Upper lobe of left lung (tissue), 6 donors: ENCODE measurements at regions not wholly inside any gene's neighbourhood (a gene's known extent, or its start where the extent isn't known, plus 50 kb on each side); places are given as distances from the start of the nearest gene placed in this dataset.

Source experiments
- ATAC-seq, 2 donors: fragments of 200-7000 bp; cut with Tn5 transposase; one replicate each; pipeline ENCODE4 v1.9.1; 2022; ENCODE audit warnings: mild to moderate bottlenecking in 2 of 2, moderate library complexity in 2 of 2; ENCODE audit not compliant: low FRiP score in 2 of 2
- DNase-seq, 2 donors: peaks; one replicate each; pipeline ENCODE4 v3.0.0-alpha.2; 2019 to 2020
- H3K27ac ChIP-seq, 4 donors: fragments of 200-600 bp; sonication (generic); one replicate each; pipeline ENCODE4 v1.5.1; 2016 to 2019
- H3K27me3 ChIP-seq, 4 donors: fragments of 200-600 bp; sonication (generic); one replicate each; pipeline ENCODE4 v1.5.1; 2017 to 2019
- H3K36me3 ChIP-seq, 4 donors: fragments of 200-600 bp; sonication (generic); one replicate each; pipeline ENCODE4 v1.5.1; 2016 to 2019
- H3K4me1 ChIP-seq, 4 donors: fragments of 200-600 bp; sonication (generic); one replicate each; pipeline ENCODE4 v1.5.1; 2018 to 2019
- H3K4me3 ChIP-seq, 4 donors: fragments of 200-600 bp; sonication (generic); one replicate each; pipeline ENCODE4 v1.5.1; 2017 to 2019; ENCODE audit warnings: mild to moderate bottlenecking in 2 of 4, moderate library complexity in 1 of 4
- H3K9me3 ChIP-seq, 4 donors: fragments of 200-600 bp; sonication (generic); one replicate each; pipeline ENCODE4 v1.5.1; 2018 to 2019
- CTCF ChIP-seq, 6 experiments: fragments of 450-650 bp in 4 of 6; fragments of 200-600 bp in 2 of 6; sonication (generic) in 2 of 6; IDR thresholded peaks; one replicate each; pipeline ENCODE4 v1.5.1; 2016 to 2019; ENCODE audit warnings: antibody characterized with exemption in 6 of 6
- EP300 ChIP-seq, 4 donors: sonication (generic); formaldehyde crosslinking; IDR thresholded peaks; one replicate each; pipeline ENCODE4 v1.5.1; 2017; ENCODE audit warnings: antibody characterized with exemption in 4 of 4, control low read depth in 2 of 4
- POLR2A ChIP-seq, 4 donors: fragments of 450-650 bp; IDR thresholded peaks; one replicate each; pipeline ENCODE4 v1.5.1; 2016 to 2017; ENCODE audit warnings: antibody characterized with exemption in 4 of 4, mild to moderate bottlenecking in 2 of 4
- POLR2AphosphoS5 ChIP-seq, 2 donors: sonication (generic); formaldehyde crosslinking; IDR thresholded peaks; one replicate each; pipeline ENCODE4 v1.5.1; 2017; ENCODE audit warnings: antibody characterized with exemption in 2 of 2
- WGBS, 2 donors: methylation state at CpG; one replicate each; pipeline ENCODE4 v1.1.5; 2017 to 2018; 5-methylcytosine and 5-hydroxymethylcytosine counted together
- donor health status: DM: no; HTN: no; CAD: no; lungs with moderate emphysema.
- donor health status: DM: no; HTN: yes; CAD: no; lungs with severe emphysema.

DNA sequence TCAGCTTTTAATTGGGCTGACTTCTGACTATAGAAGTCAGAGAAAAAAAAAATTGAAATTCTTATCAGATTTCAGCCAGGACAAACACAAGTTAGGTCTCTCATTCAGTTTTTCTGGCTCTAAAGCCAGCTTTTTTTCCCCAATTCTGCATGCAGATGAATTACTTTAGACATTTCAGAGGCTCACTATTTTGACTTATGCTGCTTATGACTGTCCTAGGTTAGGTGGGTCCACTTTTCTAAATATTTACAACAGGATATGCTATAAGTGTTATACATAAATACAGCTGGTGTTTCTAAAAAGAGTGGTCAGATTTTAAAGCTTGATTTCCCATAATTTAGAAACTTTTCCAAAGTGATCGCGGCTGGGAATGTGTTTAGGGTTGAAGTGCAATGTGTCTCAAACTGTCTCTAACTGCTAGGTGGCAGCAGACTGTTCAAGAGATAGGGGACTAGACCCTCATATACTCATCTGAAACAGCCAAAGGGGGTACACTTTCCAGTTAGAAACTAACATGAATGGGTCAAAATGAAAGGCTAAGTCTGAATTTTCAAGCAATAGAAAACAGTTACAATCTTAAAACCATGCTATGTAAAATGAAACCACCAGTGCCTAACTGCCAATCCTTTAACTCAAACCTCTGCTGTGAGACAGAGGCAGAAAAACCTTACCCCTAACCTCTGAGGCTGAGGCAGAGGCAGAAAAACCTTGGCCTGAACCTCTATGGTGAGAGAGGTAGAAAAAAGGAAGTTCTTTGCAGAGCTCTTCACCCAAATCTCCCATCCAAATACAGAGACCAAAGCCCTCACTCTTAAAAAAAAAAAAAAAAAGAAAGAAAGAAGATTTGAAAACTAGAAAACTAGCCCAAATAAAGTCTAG, 596.0 kb downstream of the NTRK3 start:
- Histone ChIP-seq H3K4me3 (no peak overlapping the region), H3K36me3 (no peaks in the 10 kb centered on the region), H3K27me3 (no peaks in the 10 kb centered on the region), H3K4me1 (no peaks in the 10 kb centered on the region), H3K27ac (no peak overlapping the region), H3K9me3 (no peaks in the 10 kb centered on the region)
- ATAC-seq (no peak), DNase-seq (no peak)
- TF ChIP-seq POLR2AphosphoS5 (IDR thresholded peaks at IDR 0.05) = no peak
- no peak for TF ChIP-seq CTCF (IDR thresholded peaks at IDR 0.05)
- no peak for TF ChIP-seq POLR2A (IDR thresholded peaks at IDR 0.05)
- TF ChIP-seq EP300 (IDR thresholded peaks at IDR 0.05) = no peak
- WGBS, 2 donors = 74 to 77% methylated on average over 2 of the region's 2 CpGs

- DNase-seq (no peak), ATAC-seq (no peak)
- WGBS, 2 donors = 62 to 63% methylated on average over 1 of the region's 1 CpG
- Histone ChIP-seq H3K4me1 (no peaks in the 10 kb centered on the region), H3K27me3 (no peaks in the 10 kb centered on the region), H3K4me3 (no peak overlapping the region), H3K27ac (no peak overlapping the region), H3K36me3 (no peaks in the 10 kb centered on the region), H3K9me3 (no peaks in the 10 kb centered on the region)
- no peak for TF ChIP-seq CTCF (IDR thresholded peaks at IDR 0.05)
- TF ChIP-seq POLR2A (IDR thresholded peaks at IDR 0.05) = no peak
Observed at GRCh38 chr15:87656372-87656771, 600.2 kb downstream of the NTRK3 start.

GRCh38 chr15:87653646-87654045, 602.9 kb downstream of the NTRK3 start:
- H3K36me3 ChIP-seq = no peaks in the 10 kb centered on the region
- WGBS, 2 donors = 60 to 80% methylated on average over 1 of the region's 1 CpG
- TF ChIP-seq EP300 (IDR thresholded peaks at IDR 0.05) = no peak
- TF ChIP-seq POLR2A (IDR thresholded peaks at IDR 0.05) = no peak
- TF ChIP-seq CTCF (IDR thresholded peaks at IDR 0.05) = no peak
- TF ChIP-seq POLR2AphosphoS5 (IDR thresholded peaks at IDR 0.05) = no peak
- no peaks in the 10 kb centered on the region for H3K4me1 ChIP-seq
- no peaks in the 10 kb centered on the region for H3K9me3 ChIP-seq
- DNase-seq (no peak), ATAC-seq (no peak)
- no peaks in the 10 kb centered on the region for H3K27me3 ChIP-seq
- H3K4me3 ChIP-seq = no peak overlapping the region
- H3K27ac ChIP-seq = no peak overlapping the region

- Histone ChIP-seq H3K9me3 (no peaks in the 10 kb centered on the region), H3K4me1 (no peaks in the 10 kb centered on the region), H3K36me3 (no peaks in the 10 kb centered on the region), H3K27me3 (no peaks in the 10 kb centered on the region), H3K4me3 (no peak overlapping the region), H3K27ac (no peak overlapping the region)
- no peak for ATAC-seq
- no peak for TF ChIP-seq CTCF (IDR thresholded peaks at IDR 0.05)
- TF ChIP-seq POLR2A (IDR thresholded peaks at IDR 0.05) = no peak
- no peak for TF ChIP-seq POLR2AphosphoS5 (IDR thresholded peaks at IDR 0.05)
- no peak for TF ChIP-seq EP300 (IDR thresholded peaks at IDR 0.05)
- DNase-seq = no peak
- 84 to 93% methylated on average over 4 of the region's 4 CpGs for WGBS, 2 donors
Observed at GRCh38 chr15:87649175-87649574, 607.4 kb downstream of the NTRK3 start.

DNA sequence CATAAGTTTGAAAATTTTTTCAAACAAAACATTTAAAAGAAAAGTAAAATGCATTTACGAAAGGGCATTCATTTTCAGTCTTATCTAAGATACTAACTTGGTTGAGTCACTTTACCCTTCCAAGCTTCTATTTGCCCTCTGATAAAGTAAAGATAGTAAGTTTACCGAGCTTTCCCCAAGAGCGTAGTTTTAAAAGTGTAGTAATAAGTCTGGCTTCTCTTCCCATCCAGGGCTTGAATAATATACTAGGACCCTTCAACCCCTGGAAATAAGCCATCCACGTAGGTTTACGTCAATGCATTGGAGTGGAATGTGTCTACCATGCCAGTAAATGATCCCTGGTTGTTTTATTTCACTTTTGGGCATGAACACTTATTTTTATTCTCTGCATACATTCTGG, 608.3 kb downstream of the NTRK3 start:
- no peak overlapping the region for H3K4me3 ChIP-seq
- no peaks in the 10 kb centered on the region for H3K36me3 ChIP-seq
- H3K9me3 ChIP-seq = no peaks in the 10 kb centered on the region
- DNase-seq = no peak
- 49 to 56% methylated on average over 5 of the region's 5 CpGs for WGBS, 2 donors
- no peak for TF ChIP-seq POLR2A (IDR thresholded peaks at IDR 0.05)
- no peak for TF ChIP-seq POLR2AphosphoS5 (IDR thresholded peaks at IDR 0.05)
- no peak for TF ChIP-seq EP300 (IDR thresholded peaks at IDR 0.05)
- no peak overlapping the region for H3K27ac ChIP-seq
- no peak for ATAC-seq
- H3K4me1 ChIP-seq = no peaks in the 10 kb centered on the region
- no peaks in the 10 kb centered on the region for H3K27me3 ChIP-seq
